Upper lobe of left lung (tissue), 4 donors: ENCODE measurements at regions not wholly inside any gene's neighbourhood (a gene's known extent, or its start where the extent isn't known, plus 50 kb on each side); places are given as distances from the start of the nearest gene placed in this dataset.

Experiments
- CTCF ChIP-seq, 6 experiments: fragments of 450-650 bp in 4 of 6; fragments of 200-600 bp in 2 of 6; sonication (generic) in 2 of 6; IDR thresholded peaks; one replicate each; pipeline ENCODE4 v1.5.1; 2016 to 2019; ENCODE audit warnings: antibody characterized with exemption in 6 of 6
- EP300 ChIP-seq, 4 donors: sonication (generic); formaldehyde crosslinking; IDR thresholded peaks; one replicate each; pipeline ENCODE4 v1.5.1; 2017; ENCODE audit warnings: antibody characterized with exemption in 4 of 4, control low read depth in 2 of 4
- POLR2A ChIP-seq, 4 donors: fragments of 450-650 bp; IDR thresholded peaks; one replicate each; pipeline ENCODE4 v1.5.1; 2016 to 2017; ENCODE audit warnings: antibody characterized with exemption in 4 of 4, mild to moderate bottlenecking in 2 of 4
- POLR2AphosphoS5 ChIP-seq, 2 donors: sonication (generic); formaldehyde crosslinking; IDR thresholded peaks; one replicate each; pipeline ENCODE4 v1.5.1; 2017; ENCODE audit warnings: antibody characterized with exemption in 2 of 2

GRCh38 chrX:140034916-140035315 is 69.6 kb upstream of the CXorf66 start:
- TF ChIP-seq CTCF (IDR thresholded peaks at IDR 0.05) = no peak
- no peak for TF ChIP-seq POLR2A (IDR thresholded peaks at IDR 0.05)
- no peak for TF ChIP-seq POLR2AphosphoS5 (IDR thresholded peaks at IDR 0.05)
- TF ChIP-seq EP300 (IDR thresholded peaks at IDR 0.05) = no peak
